Lung (tissue), 11 donors: ENCODE measurements at regions not wholly inside any gene's neighbourhood (a gene's known extent, or its start where the extent isn't known, plus 50 kb on each side); places are given as distances from the start of the nearest gene placed in this dataset.

Experiments used
- ATAC-seq: fragments of 200-7000 bp; cut with Tn5 transposase; one replicate; pipeline ENCODE4 v1.9.1; 2020; ENCODE audit warnings: moderate number of reproducible peaks; ENCODE audit not compliant: insufficient read depth, low FRiP score
- DNase-seq, 3 donors: peaks; one replicate each; pipeline ENCODE4 v3.0.0-alpha.2; 2013 to 2017
- H3K27ac ChIP-seq, 2 donors: one replicate each; pipeline ENCODE4 v1.5.1; 2013; ENCODE audit warnings: mild to moderate bottlenecking in 2 of 2, moderate library complexity in 2 of 2, control low read depth in 1 of 2, inconsistent platforms in 1 of 2, low read depth in 1 of 2, low read length in 1 of 2
- H3K27me3 ChIP-seq, 3 donors: one replicate each; pipeline ENCODE4 v1.5.1; 2013; ENCODE audit warnings: low read length in 2 of 3; ENCODE audit not compliant: control insufficient read depth in 3 of 3, insufficient read depth in 3 of 3
- H3K36me3 ChIP-seq, 4 donors: one replicate each; pipeline ENCODE4 v1.5.1; 2013; ENCODE audit warnings: low read length in 4 of 4, mild to moderate bottlenecking in 1 of 4, moderate library complexity in 1 of 4; ENCODE audit not compliant: control insufficient read depth in 4 of 4, insufficient read depth in 4 of 4
- H3K4me1 ChIP-seq, 5 donors: one replicate each; pipeline ENCODE4 v1.5.1; 2013; ENCODE audit warnings: low read length in 5 of 5, mild to moderate bottlenecking in 2 of 5, moderate library complexity in 1 of 5; ENCODE audit not compliant: control insufficient read depth in 5 of 5, insufficient read depth in 5 of 5
- H3K4me3 ChIP-seq: one replicate; pipeline ENCODE4 v1.5.1; 2013; ENCODE audit warnings: mild to moderate bottlenecking, control low read depth, moderate library complexity
- H3K9ac ChIP-seq, 2 donors: one replicate each; pipeline ENCODE4 v1.5.1; 2013; ENCODE audit warnings: low read length in 2 of 2, control low read depth in 1 of 2; ENCODE audit not compliant: insufficient read depth in 1 of 2
- H3K9me3 ChIP-seq, 4 donors: one replicate each; pipeline ENCODE4 v1.5.1; 2013; ENCODE audit warnings: low read length in 3 of 4, mild to moderate bottlenecking in 1 of 4, moderate library complexity in 1 of 4; ENCODE audit not compliant: control insufficient read depth in 4 of 4, insufficient read depth in 3 of 4
- WGBS, 2 donors: extraction: QIAGEN DNeasy Blood & Tissue Kit; methylation state at CpG; one replicate each; pipeline ENCODE4 v1.1.7; 2013; 5-methylcytosine and 5-hydroxymethylcytosine counted together
- TF ChIP-seq, protein P1 (sequence below): IDR thresholded peaks from 2 replicates; pipeline ENCODE4 v1.5.1; 2012; ENCODE audit warnings: mild to moderate bottlenecking; ENCODE audit errors: control extremely low read depth, extremely low read depth
- donor health status: control.
- donor health status: control.
- donor health status: Bipolar disorder and iron deficiency.
- donor health status: healthy.
- donor health status: DM: yes; HTN: yes; CAD: no.

DNA sequence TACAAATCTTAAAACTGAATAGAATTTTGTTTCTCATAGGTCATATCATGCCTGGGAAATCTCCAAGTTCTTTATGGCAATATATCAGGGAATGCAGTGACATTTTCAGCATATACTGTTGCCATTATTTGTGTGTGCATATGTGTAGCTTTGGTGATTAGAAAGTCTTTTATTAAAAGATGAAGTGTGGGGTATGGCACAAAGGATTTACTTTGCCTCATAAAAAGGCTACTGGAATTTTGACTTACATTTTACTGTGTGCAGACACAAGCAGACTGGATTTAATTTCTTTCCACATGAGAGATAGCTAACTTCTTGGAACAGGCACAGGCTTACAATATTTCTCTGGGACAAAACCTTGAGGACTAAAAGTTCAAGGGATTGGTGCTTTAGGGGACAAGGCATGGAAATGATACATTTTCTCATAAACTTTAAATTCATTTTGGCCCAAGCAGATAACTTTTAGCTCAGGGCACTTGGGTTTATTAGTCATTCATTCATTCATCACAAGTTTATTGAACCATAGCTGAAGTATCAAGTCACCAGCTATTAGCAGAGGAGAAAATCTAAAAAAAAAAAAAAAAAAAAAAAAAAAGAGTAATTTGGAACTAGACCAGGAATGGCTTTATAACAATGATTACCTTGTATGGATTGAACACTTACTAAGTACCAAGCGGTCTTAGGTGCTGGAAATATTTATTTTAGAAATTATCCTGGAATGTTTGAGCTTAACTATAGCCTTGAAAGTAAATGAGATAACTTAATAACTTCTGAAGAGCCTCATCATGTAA, 191.5 kb downstream of the SLIT2 start:
- no peak overlapping the region for H3K27ac ChIP-seq
- ATAC-seq = no peak
- DNase-seq = peak in 2 of 3 donors; percentile 33 to 58
- no peak overlapping the region for H3K4me3 ChIP-seq
- no peak overlapping the region for H3K9ac ChIP-seq
- H3K36me3 ChIP-seq = no peaks in the 10 kb centered on the region
- TF ChIP-seq, protein P1, sequence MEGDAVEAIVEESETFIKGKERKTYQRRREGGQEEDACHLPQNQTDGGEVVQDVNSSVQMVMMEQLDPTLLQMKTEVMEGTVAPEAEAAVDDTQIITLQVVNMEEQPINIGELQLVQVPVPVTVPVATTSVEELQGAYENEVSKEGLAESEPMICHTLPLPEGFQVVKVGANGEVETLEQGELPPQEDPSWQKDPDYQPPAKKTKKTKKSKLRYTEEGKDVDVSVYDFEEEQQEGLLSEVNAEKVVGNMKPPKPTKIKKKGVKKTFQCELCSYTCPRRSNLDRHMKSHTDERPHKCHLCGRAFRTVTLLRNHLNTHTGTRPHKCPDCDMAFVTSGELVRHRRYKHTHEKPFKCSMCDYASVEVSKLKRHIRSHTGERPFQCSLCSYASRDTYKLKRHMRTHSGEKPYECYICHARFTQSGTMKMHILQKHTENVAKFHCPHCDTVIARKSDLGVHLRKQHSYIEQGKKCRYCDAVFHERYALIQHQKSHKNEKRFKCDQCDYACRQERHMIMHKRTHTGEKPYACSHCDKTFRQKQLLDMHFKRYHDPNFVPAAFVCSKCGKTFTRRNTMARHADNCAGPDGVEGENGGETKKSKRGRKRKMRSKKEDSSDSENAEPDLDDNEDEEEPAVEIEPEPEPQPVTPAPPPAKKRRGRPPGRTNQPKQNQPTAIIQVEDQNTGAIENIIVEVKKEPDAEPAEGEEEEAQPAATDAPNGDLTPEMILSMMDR = no peak
- H3K27me3 ChIP-seq = no peaks in the 10 kb centered on the region
- WGBS, 2 donors = 73 to 88% methylated on average over 1 of the region's 1 CpG
- peaks cover 0 to 54% (median 25%) of the 10 kb centered on the region in 5 donors for H3K4me1 ChIP-seq
- no peaks in the 10 kb centered on the region for H3K9me3 ChIP-seq

DNA sequence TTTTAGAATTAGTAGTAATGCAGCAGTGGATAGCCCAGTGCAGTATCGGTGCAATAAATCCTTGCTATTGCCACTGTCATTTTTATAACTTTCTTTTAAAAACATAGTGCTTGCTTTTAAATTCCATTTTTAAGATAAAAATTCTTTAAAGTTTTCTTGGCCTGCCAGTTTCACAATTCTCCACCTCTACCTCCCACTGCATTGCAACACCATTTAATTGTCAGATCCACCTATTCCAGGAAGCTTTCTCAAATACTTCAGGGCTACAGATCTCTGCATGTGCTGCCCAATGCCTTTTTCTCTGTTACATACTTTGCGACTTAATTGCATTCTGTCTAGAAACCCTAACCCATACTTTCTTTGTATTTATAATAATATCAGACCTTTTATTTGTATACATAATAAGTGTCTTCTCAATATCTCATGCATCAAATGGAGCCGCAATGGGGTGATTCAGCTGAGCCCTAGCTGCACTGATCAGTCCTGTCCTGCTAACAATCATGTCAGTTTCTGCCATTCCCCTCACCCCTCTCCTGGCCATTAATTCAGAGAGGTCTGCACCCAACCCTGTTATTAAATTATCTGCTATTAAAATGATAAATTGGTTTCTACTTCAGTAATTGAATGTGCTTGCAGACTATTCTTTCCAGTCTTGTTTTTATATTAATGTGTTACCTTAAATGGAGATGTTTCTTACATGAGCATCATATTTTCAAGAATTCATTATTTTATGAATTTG, 193.1 kb downstream of the SLIT2 start:
- no peaks in the 10 kb centered on the region for H3K36me3 ChIP-seq
- no peak for ATAC-seq

DNA sequence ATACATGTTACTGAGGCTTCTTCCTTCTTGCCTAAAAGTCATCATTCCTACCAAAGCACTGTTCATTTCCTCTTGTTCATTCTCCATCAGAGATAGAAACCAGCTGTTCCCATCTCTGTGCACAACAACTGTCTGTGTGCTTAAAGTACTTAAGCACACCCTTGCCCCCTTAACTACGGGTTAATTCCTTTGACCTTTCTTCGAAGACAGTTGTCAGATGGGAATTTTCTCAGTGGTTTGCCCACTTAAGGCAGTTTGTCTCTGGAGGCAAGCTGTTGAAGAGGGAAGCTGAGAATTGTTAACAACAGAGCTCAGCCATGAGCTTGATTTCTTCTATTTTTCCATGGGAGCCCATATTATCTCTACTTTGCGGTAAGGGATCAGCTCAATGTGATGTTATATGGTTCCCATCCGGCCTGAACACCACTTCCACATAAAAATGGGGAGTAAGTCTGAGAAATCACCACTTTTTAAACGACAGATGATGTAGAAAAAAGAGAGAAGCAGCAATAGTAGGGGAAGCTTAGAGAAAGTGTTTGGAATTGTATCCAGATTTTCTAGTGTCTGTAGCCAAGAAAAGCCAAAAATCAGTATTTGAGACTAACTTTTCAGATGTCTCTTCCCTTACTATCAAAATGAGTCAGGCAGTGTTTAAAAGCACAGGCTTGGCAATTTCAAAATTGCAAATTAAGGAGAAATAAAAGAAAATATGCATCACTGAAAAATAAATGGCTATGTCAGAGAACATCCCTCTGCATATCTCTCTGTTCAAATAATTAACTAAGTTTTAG, 194.4 kb downstream of the SLIT2 start:
- TF ChIP-seq, protein P1 = no peak
- peak overlapping the region in 1 of 2 donors; percentile 35 for H3K27ac ChIP-seq
- H3K4me3 ChIP-seq = no peak overlapping the region
- ATAC-seq (no peak), DNase-seq (peak; percentile 54 to 93 (median 92))
- peaks cover 0 to 54% (median 25%) of the 10 kb centered on the region in 5 donors for H3K4me1 ChIP-seq
- no peaks in the 10 kb centered on the region for H3K9me3 ChIP-seq
- no peak overlapping the region for H3K9ac ChIP-seq
- peaks cover 0 to 4% (median 0%) of the 10 kb centered on the region in 4 donors for H3K36me3 ChIP-seq
- H3K27me3 ChIP-seq = no peaks in the 10 kb centered on the region
- 51 to 60% methylated on average over 5 of the region's 5 CpGs for WGBS, 2 donors

More for the DNA sequence above, 193.1 kb downstream of the SLIT2 start:
- Histone ChIP-seq H3K4me3 (no peak overlapping the region), H3K4me1 (peaks cover 0 to 54% (median 25%) of the 10 kb centered on the region in 5 donors), H3K9ac (no peak overlapping the region), H3K9me3 (no peaks in the 10 kb centered on the region), H3K27me3 (no peaks in the 10 kb centered on the region), H3K27ac (no peak overlapping the region)
- no peak for DNase-seq
- WGBS, 2 donors = 78 to 84% methylated on average over 3 of the region's 3 CpGs
- TF ChIP-seq, protein P1 = no peak
